NB4 (cell line): ENCODE measurements at regions not wholly inside any gene's neighbourhood (a gene's known extent, or its start where the extent isn't known, plus 50 kb on each side); places are given as distances from the start of the nearest gene placed in this dataset.

Source experiments
- MYC ChIP-seq: IDR thresholded peaks from 2 replicates; pipeline ENCODE4 v1.6.1; 2011; ENCODE audit warnings: low read depth, low read length
- POLR2A ChIP-seq: IDR thresholded peaks from 2 replicates; pipeline ENCODE4 v1.6.1; 2011; ENCODE audit warnings: mild to moderate bottlenecking; ENCODE audit not compliant: insufficient read length; ENCODE audit errors: extremely low read depth
- TF ChIP-seq, protein P1 (sequence below): IDR thresholded peaks from one replicate; pipeline ENCODE4 v1.5.1; 2012; ENCODE audit warnings: low read depth, low read length
- TF ChIP-seq, protein P2 (sequence below): IDR thresholded peaks from 2 replicates; pipeline ENCODE4 v1.6.1; 2011; ENCODE audit warnings: low read depth, low read length

DNA sequence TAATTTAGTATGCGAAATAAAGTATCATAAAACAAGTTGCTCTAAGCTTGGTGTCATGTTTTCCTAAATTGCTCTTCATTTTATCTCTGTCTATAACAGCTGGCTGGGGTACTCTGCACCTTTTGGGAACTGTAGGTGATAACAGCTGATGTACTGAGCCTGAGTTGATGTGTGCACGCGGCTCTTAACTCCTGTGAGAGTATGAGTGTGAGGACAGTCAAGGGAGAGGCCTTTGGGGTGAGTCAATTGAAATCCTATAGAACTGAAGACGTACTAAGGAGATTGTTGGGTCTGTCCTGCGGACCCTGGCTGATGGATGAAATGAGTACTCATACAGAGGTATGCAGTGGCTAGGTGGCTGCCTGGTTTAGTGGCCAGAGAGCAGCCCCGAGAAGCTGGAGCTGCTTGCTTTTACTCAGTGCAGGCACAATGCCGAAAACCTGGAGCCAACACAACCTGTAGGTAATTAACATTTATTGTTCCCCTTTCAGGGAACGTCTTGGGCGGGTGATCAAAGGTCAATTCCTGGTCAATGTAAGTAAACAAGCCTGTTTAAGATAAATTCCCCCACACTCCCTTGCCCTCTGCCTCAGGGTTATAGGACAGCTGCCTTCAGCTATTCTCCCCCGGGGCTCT is 188.5 kb downstream of the PRDM2 start:
- TF ChIP-seq, protein P1, sequence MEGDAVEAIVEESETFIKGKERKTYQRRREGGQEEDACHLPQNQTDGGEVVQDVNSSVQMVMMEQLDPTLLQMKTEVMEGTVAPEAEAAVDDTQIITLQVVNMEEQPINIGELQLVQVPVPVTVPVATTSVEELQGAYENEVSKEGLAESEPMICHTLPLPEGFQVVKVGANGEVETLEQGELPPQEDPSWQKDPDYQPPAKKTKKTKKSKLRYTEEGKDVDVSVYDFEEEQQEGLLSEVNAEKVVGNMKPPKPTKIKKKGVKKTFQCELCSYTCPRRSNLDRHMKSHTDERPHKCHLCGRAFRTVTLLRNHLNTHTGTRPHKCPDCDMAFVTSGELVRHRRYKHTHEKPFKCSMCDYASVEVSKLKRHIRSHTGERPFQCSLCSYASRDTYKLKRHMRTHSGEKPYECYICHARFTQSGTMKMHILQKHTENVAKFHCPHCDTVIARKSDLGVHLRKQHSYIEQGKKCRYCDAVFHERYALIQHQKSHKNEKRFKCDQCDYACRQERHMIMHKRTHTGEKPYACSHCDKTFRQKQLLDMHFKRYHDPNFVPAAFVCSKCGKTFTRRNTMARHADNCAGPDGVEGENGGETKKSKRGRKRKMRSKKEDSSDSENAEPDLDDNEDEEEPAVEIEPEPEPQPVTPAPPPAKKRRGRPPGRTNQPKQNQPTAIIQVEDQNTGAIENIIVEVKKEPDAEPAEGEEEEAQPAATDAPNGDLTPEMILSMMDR, result no peak
- TF ChIP-seq POLR2A (no peak), MYC (no peak)
- TF ChIP-seq, protein P2, sequence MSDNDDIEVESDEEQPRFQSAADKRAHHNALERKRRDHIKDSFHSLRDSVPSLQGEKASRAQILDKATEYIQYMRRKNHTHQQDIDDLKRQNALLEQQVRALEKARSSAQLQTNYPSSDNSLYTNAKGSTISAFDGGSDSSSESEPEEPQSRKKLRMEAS, result no peak
